ENCODE measurements at regions not wholly inside any gene's neighbourhood (a gene's known extent, or its start where the extent isn't known, plus 50 kb on each side); places are given as distances from the start of the nearest gene placed in this dataset.

GRCh38 chr2:120546048-120546864, 189.4 kb upstream of the GLI2 start (continued):
- no peak for TF ChIP-seq ZNF781 (CRISPR knock-in tag; IDR thresholded peaks at IDR 0.05; ENCODE audit: borderline replicate concordance, not compliant biosample characterization)
- no peak for TF ChIP-seq ZFAT (CRISPR knock-in tag; conservative IDR thresholded peaks at IDR 0.05)
- TF ChIP-seq DNMT1 (CRISPR knock-in tag; IDR thresholded peaks at IDR 0.05): peak; percentile 75
- peak; percentile 80 for TF ChIP-seq AHR (CRISPR knock-in tag; IDR thresholded peaks at IDR 0.05)
- TF ChIP-seq NFE2L1 (CRISPR knock-in tag; IDR thresholded peaks at IDR 0.05; ENCODE audit: borderline replicate concordance): no peak
- TF ChIP-seq FOXO4 (CRISPR knock-in tag; conservative IDR thresholded peaks at IDR 0.05): no peak
- 0 out of 2 replicates have a peak, but pooled peaks have one; percentile 22 for TF ChIP-seq HBP1 (CRISPR knock-in tag; IDR thresholded peaks at IDR 0.05; ENCODE audit: low read depth)
- peak; percentile 85 for TF ChIP-seq TP53 (CRISPR knock-in tag; conservative IDR thresholded peaks at IDR 0.05)
- TF ChIP-seq ZNF7 (CRISPR knock-in tag; IDR thresholded peaks at IDR 0.05): no peak
- TF ChIP-seq ZEB1 (IDR thresholded peaks at IDR 0.05; ENCODE audit: insufficient replicate concordance, low read depth): peak; percentile 50
- TF ChIP-seq CC2D1A (CRISPR knock-in tag; IDR thresholded peaks at IDR 0.05): no peak
- TF ChIP-seq ZNF574 (CRISPR knock-in tag; IDR thresholded peaks at IDR 0.05): peak; percentile 52
- TF ChIP-seq KMT2A (CRISPR knock-in tag; IDR thresholded peaks at IDR 0.05): no peak; the same call in 1 of the 2 replicates
- 0 out of 2 replicates have a peak, but pooled peaks have one; percentile 57 for TF ChIP-seq ZMAT3 (CRISPR knock-in tag; conservative IDR thresholded peaks at IDR 0.05)
- TF ChIP-seq RXRA (CRISPR knock-in tag; IDR thresholded peaks at IDR 0.05): peak; percentile 79
- 0 out of 2 replicates have a peak, but pooled peaks have one; percentile 62 for TF ChIP-seq ZNF777 (CRISPR knock-in tag; IDR thresholded peaks at IDR 0.05)
- TF ChIP-seq ZNF513 (CRISPR knock-in tag; conservative IDR thresholded peaks at IDR 0.05): no peak
- TF ChIP-seq ZNF350 (CRISPR knock-in tag; IDR thresholded peaks at IDR 0.05; ENCODE audit: borderline replicate concordance, low read depth): peak; percentile 91
- TF ChIP-seq ZNF263 (CRISPR knock-in tag; IDR thresholded peaks at IDR 0.05): peak; percentile 71
- peak; percentile 25; the same call in 1 of the 2 replicates for TF ChIP-seq STAG1 (CRISPR knock-in tag; IDR thresholded peaks at IDR 0.05)
- no peak for TF ChIP-seq ZNF550 (CRISPR knock-in tag; IDR thresholded peaks at IDR 0.05; ENCODE audit: borderline replicate concordance)
- TF ChIP-seq HNF4A (CRISPR knock-in tag; IDR thresholded peaks at IDR 0.05): peak; percentile 84
